Small intestine (tissue), 7 donors: ENCODE measurements at regions not wholly inside any gene's neighbourhood (a gene's known extent, or its start where the extent isn't known, plus 50 kb on each side); places are given as distances from the start of the nearest gene placed in this dataset.
"Not testable (repeated sequence)": the region's sequence is repeated elsewhere in the genome, so short reads cannot be mapped to it uniquely, and the experiment has no call there.

Experiments
- DNase-seq, 2 donors: peaks; one replicate each; pipeline versions ENCODE4 v3.0.0 to v3.0.0-alpha.2; 2013
- FAIRE-seq: peaks from 2 replicates; lab custom pipeline; 2012; peaks lifted over from hg19 to GRCh38; lab: Jason Lieb, UNC
- H3K27ac ChIP-seq, 3 donors: one replicate each; pipeline ENCODE4 v1.5.1; 2013; ENCODE audit warnings: low read length in 2 of 3, mild to moderate bottlenecking in 2 of 3, control low read depth in 1 of 3, inconsistent platforms in 1 of 3, low read depth in 1 of 3, moderate library complexity in 1 of 3
- H3K27me3 ChIP-seq, 3 donors: one replicate each; pipeline ENCODE4 v1.6.1; 2013; ENCODE audit warnings: low read length in 3 of 3, inconsistent platforms in 1 of 3; ENCODE audit not compliant: control insufficient read depth in 3 of 3, insufficient read depth in 3 of 3
- H3K36me3 ChIP-seq, 3 donors: one replicate each; pipeline ENCODE4 v1.6.1; 2013; ENCODE audit warnings: low read length in 3 of 3, inconsistent platforms in 1 of 3, low read depth in 1 of 3, mild to moderate bottlenecking in 1 of 3, moderate library complexity in 1 of 3; ENCODE audit not compliant: control insufficient read depth in 3 of 3, insufficient read depth in 2 of 3
- H3K4me1 ChIP-seq, 3 donors: one replicate each; pipeline ENCODE4 v1.6.1; 2013; ENCODE audit warnings: low read length in 2 of 3, inconsistent platforms in 1 of 3, low read depth in 1 of 3, mild to moderate bottlenecking in 1 of 3, moderate library complexity in 1 of 3; ENCODE audit not compliant: control insufficient read depth in 3 of 3, insufficient read depth in 2 of 3
- H3K4me3 ChIP-seq, 3 donors: one replicate each; pipeline ENCODE4 v1.5.1; 2013; ENCODE audit warnings: low read length in 3 of 3, control low read depth in 1 of 3, inconsistent platforms in 1 of 3, low read depth in 1 of 3, mild to moderate bottlenecking in 1 of 3, moderate library complexity in 1 of 3
- H3K9me3 ChIP-seq, 2 donors: one replicate each; pipeline ENCODE4 v1.6.1; 2013; ENCODE audit warnings: low read depth in 1 of 2, low read length in 1 of 2; ENCODE audit not compliant: control insufficient read depth in 2 of 2, insufficient read depth in 1 of 2
- WGBS, 3 donors: extraction: QIAGEN DNeasy Blood & Tissue Kit; methylation state at CpG; one replicate each; pipeline ENCODE4 v1.1.7; 2013; 5-methylcytosine and 5-hydroxymethylcytosine counted together
- donor health status: healthy with polysubstance abuse.
- donor health status: control.
- donor health status: control.
- donor health status: Bipolar disorder and iron deficiency.
- donor health status: healthy.

- not testable (repeated sequence) for H3K27me3 ChIP-seq, H3K9me3 ChIP-seq, H3K4me1 ChIP-seq, H3K4me3 ChIP-seq, H3K27ac ChIP-seq, FAIRE-seq, DNase-seq, H3K36me3 ChIP-seq
- WGBS, 3 donors, result 82 to 96% (median 88%) methylated on average over 3 to 13 of the region's 13 CpGs
Measured at GRCh38 chr5:99534241-99534640, 605.4 kb upstream of the CHD1 start.

DNA sequence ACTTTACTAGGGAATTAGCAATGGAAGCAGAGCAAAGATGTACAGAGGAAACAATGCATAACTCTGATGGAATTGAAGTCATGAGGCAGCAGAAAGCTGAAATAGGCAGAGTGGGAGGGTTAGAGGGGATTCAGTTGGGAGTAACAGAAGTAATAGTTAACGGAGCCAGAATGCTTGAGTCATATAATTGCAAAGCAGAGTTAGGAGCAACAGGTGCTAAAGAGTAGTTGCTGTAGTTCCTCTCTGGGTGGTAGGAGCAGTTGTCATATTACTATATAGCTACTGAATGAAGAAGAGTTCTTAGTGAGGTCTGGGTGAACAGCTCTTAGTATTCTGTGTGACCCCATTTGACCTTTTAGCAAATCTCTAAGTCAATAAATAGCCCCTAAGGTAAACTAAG is 592.9 kb upstream of the CHD1 start:
- not testable (repeated sequence) for FAIRE-seq

GRCh38 chr5:99515864-99516490 is 587.2 kb upstream of the CHD1 start:
- H3K27me3 ChIP-seq, FAIRE-seq, H3K27ac ChIP-seq, DNase-seq, H3K4me3 ChIP-seq, H3K4me1 ChIP-seq, H3K36me3 ChIP-seq, H3K9me3 ChIP-seq: not testable (repeated sequence)
- WGBS, 3 donors, result 53 to 63% (median 57%) methylated on average over 4 to 6 of the region's 6 CpGs

More for the DNA sequence above, 592.9 kb upstream of the CHD1 start:
- not testable (repeated sequence) for DNase-seq, H3K27me3 ChIP-seq, H3K4me3 ChIP-seq, H3K36me3 ChIP-seq, H3K27ac ChIP-seq, H3K4me1 ChIP-seq, H3K9me3 ChIP-seq
- 63 to 72% (median 70%) methylated on average over 1 of the region's 1 CpG for WGBS, 3 donors

DNA sequence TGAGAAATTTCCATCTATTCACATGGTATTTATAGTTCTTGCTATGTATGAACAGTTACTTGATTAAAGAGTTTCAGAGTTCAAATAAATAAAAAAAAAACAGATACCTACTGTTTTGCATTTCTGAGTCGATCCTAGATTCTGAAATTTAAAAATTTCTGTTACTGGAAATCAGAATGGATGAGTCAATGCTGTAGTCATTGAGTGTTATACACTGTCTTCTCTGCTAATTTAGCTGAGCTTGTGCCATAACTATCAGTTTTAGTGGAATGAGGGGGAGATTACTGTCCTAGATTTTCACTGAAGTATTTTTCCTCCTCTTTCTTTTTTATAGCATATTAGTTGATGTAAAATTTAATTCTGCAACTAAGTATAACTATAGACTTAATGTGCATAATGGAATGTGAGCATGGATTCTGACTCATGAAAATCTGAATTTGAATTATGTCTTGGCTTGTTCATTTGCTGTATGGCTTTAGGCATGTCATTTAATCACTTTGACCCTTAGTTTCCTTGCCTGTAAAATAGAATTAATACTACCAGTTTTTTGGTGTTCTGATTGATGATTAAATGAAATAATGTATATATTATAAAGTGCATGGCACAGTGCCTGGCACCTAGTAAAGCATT is 581.5 kb upstream of the CHD1 start:
- not testable (repeated sequence) for FAIRE-seq
- WGBS, 3 donors, result 49 to 59% (median 54%) methylated on average over 1 of the region's 1 CpG

DNA sequence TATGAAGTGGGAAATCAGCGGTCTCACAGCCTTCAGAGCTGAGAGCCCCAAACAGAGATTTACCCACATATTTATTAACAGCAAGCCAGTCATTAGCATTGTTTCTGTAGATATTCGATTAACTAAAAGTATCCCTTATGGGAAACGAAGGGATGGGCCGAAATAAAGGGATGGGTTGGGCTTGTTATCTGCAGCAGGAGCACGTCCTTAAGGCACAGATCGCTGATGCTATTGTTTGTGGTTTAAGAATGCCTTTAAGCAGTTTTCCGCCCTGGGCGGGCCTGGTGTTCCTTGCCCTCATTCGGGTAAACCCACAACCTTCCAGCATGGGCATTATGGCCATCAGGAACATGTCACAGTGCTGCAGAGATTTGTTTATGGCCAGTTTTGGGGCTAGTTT is 580.3 kb upstream of the CHD1 start:
- H3K27ac ChIP-seq, H3K27me3 ChIP-seq, FAIRE-seq, H3K36me3 ChIP-seq, H3K4me1 ChIP-seq, H3K4me3 ChIP-seq, DNase-seq: not testable (repeated sequence)
- peaks cover 0 to 10% of the 10 kb centered on the region in 2 donors for H3K9me3 ChIP-seq
- WGBS, 3 donors, result 80 to 87% (median 80%) methylated on average over 9 of the region's 9 CpGs

More for the DNA sequence above, 581.5 kb upstream of the CHD1 start:
- not testable (repeated sequence) for DNase-seq, H3K4me1 ChIP-seq, H3K27me3 ChIP-seq, H3K4me3 ChIP-seq, H3K27ac ChIP-seq, H3K36me3 ChIP-seq
- peaks cover 0 to 10% of the 10 kb centered on the region in 2 donors for H3K9me3 ChIP-seq

DNA sequence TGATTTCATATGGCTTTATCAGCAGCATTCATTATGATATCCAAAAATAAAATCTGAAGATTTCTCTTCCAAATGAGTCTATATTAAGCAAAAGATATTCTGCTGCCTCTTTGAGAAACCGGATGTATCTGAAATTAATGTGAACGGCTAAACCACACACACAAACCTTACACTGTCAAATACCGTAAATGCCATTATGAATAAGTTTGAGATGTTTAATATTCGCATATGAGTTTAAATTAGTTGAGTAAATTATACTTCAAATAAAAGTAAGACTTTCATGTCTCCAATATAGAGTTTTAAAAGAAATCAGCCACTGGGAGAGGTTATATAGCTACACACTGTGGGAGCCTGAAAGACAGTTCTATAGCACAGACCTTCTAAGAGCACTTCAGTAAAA is 566.6 kb upstream of the CHD1 start:
- FAIRE-seq, result not testable (repeated sequence)

DNA sequence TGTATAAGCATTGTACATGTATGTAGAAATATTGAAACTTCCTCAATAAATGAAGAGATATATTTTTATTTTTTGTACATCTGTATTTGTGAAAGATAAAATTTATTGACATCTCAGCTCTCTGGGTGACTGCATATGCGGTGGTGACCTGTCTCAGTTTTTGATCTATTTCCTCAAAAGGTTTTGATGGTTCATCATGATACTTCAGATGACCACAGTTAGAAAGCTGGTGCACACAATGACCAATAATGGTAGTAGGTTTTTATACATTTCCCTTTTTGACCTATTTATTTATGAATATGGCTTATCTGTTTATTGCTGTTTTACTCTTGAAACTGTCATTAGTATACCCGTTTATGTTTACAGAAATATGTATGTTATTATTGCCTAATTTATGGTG is 549.6 kb upstream of the CHD1 start:
- not testable (repeated sequence) for H3K27me3 ChIP-seq, FAIRE-seq, H3K27ac ChIP-seq, H3K4me3 ChIP-seq, H3K9me3 ChIP-seq, DNase-seq, H3K4me1 ChIP-seq, H3K36me3 ChIP-seq
- WGBS, 3 donors, result 50 to 73% (median 52%) methylated on average over 2 of the region's 2 CpGs

More for the DNA sequence above, 566.6 kb upstream of the CHD1 start:
- not testable (repeated sequence) for H3K27me3 ChIP-seq, H3K4me1 ChIP-seq, H3K27ac ChIP-seq, H3K9me3 ChIP-seq, DNase-seq, H3K36me3 ChIP-seq, H3K4me3 ChIP-seq
- WGBS, 3 donors, result 85 to 91% (median 87%) methylated on average over 4 of the region's 4 CpGs

DNA sequence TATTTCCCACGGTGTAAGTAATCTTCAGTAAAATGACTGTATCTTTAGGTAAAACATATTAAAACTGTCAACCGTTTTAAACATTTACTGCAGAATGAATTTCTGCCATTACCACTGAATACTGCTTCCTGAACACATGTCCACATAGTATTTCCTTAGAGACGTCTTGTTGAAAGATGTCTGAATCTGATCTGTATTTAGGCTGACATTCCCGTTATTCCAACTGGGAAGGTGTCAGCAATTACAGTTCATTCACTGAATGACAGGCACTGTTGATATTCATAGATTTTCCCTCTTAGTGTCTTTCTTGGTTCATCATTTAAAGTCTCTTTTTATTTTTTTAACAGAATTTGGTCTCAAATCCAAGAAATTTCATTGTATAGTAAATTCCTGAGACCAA is 544.5 kb upstream of the CHD1 start:
- not testable (repeated sequence) for H3K27me3 ChIP-seq, H3K36me3 ChIP-seq, H3K27ac ChIP-seq, H3K4me1 ChIP-seq, H3K4me3 ChIP-seq, DNase-seq, FAIRE-seq, H3K9me3 ChIP-seq
- 55 to 65% (median 55%) methylated on average over 4 of the region's 4 CpGs for WGBS, 3 donors
